Skeletal muscle satellite cell (primary cell): ENCODE measurements at regions not wholly inside any gene's neighbourhood (a gene's known extent, or its start where the extent isn't known, plus 50 kb on each side); places are given as distances from the start of the nearest gene placed in this dataset.
"Not testable (repeated sequence)": the region's sequence is repeated elsewhere in the genome, so short reads cannot be mapped to it uniquely, and the experiment has no call there.

ENCODE experiments used
- H3K27me3 ChIP-seq: 2 replicates; pipeline ENCODE4 v1.7.0; 2013; ENCODE audit warnings: low read length; ENCODE audit not compliant: control insufficient read depth, insufficient read depth
- H3K36me3 ChIP-seq: 2 replicates; pipeline ENCODE4 v1.7.0; 2013; ENCODE audit warnings: mild to moderate bottlenecking, control low read depth, low read length; ENCODE audit not compliant: insufficient read depth
- H3K4me1 ChIP-seq: 2 replicates; pipeline ENCODE4 v1.7.0; 2013; ENCODE audit warnings: low read length; ENCODE audit not compliant: control insufficient read depth, insufficient read depth
- H3K4me2 ChIP-seq: 2 replicates; pipeline ENCODE4 v1.7.0; 2013; ENCODE audit warnings: mild to moderate bottlenecking, low read length
- H3K4me3 ChIP-seq: 2 replicates; pipeline ENCODE4 v1.7.0; 2013; ENCODE audit warnings: low read length
- H3K9ac ChIP-seq: 2 replicates; pipeline ENCODE4 v1.7.0; 2013; ENCODE audit warnings: mild to moderate bottlenecking, low read depth, low read length, moderate library complexity
- H3K9me3 ChIP-seq: replicated peaks from 2 replicates; pipeline ENCODE4 v1.7.0; 2013; ENCODE audit warnings: mild to moderate bottlenecking, control low read depth, low read length

DNA sequence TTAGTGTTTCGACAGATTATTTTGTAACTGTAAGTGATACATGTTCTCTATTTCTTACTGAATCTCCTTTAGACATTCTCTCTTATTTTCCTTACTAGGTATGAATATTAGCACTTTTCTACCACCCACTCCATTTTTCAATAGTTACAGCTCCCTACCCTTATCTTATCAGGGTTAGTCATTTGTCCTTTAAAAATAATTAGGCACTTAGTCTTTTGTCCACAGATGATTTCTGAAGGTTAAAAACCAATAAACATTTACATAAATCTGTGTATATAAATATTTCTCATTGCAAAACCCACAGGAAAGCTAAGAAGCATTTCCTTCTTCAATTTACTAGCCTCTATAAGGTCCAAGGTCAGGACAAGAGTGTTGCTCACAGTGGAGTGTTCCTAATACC, 624.1 kb upstream of the MIR17HG start:
- H3K9ac ChIP-seq = no peak overlapping the region
- H3K27me3 ChIP-seq = no peaks in the 10 kb centered on the region

DNA sequence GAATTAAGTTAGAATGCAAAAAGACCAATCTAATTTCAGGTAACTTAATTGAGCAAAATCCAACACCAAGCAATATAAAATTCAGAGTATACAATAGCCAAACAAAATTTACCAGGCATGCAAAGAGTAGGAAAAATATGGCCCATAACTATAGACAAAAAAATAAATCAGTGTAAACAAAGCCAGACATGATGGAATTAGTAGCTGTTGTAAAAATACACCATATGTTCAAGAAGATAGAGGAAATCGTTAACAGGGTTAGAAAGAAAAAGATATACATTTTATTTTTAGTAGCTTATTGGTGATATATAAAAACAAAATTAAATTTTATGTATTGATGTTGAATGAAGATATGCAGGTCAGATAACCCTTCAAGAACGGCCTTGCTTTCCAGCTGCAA, 621.1 kb upstream of the MIR17HG start:
- H3K9ac ChIP-seq = no peak overlapping the region
- no peaks in the 10 kb centered on the region for H3K27me3 ChIP-seq
- H3K36me3 ChIP-seq = no peaks in the 10 kb centered on the region
- H3K9me3 ChIP-seq = no peaks in the 10 kb centered on the region
- H3K4me3 ChIP-seq = no peak overlapping the region
- H3K4me1 ChIP-seq = no peaks in the 10 kb centered on the region
- H3K4me2 ChIP-seq = no peak overlapping the region

More for the DNA sequence above, 624.1 kb upstream of the MIR17HG start:
- no peaks in the 10 kb centered on the region for H3K9me3 ChIP-seq
- no peak overlapping the region for H3K4me3 ChIP-seq
- no peaks in the 10 kb centered on the region for H3K36me3 ChIP-seq
- H3K4me1 ChIP-seq = no peaks in the 10 kb centered on the region
- H3K4me2 ChIP-seq = no peak overlapping the region

DNA sequence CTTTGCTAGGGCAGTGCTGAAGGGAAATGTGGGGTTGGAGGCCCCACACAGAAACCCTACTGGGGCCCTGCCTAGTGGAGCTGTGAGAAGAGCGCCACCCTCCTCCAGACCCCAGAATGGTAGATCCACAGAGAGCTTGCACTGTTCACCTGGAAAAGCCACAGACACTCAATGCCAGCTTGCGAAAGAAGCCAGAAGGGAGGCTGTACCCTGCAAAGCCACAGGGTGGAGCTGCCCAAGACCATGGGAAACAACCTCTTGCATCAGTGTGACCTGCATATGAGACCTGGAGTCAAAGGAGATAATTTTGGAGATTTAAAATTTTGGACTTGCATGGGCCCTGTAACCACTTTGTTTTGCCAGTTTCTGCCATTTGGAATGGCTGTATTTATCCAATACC, 615.4 kb upstream of the MIR17HG start:
- Histone ChIP-seq H3K4me1 (no peaks in the 10 kb centered on the region), H3K4me2 (no peak overlapping the region), H3K4me3 (no peak overlapping the region), H3K36me3 (no peaks in the 10 kb centered on the region), H3K9me3 (no peaks in the 10 kb centered on the region), H3K9ac (no peak overlapping the region), H3K27me3 (no peaks in the 10 kb centered on the region)

DNA sequence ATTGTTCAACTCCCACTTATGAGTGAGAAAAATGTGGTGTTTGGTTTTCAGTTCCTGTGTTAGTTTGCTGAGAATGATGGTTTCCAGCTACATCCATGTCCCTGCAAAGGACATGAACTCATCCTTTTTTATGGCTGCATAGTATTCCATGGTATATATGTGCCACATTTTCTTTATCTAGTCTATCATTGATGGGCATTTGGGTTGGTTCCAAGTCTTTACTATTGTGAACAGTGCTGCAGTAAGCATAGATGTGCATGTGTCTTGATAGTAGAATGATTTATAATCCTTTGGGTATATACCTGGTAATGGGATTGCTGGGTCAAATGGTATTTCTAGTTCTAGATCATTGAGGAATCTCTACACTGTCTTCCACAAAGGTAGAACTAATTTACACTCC, 613.0 kb upstream of the MIR17HG start:
- not testable (repeated sequence) for H3K9ac ChIP-seq

DNA sequence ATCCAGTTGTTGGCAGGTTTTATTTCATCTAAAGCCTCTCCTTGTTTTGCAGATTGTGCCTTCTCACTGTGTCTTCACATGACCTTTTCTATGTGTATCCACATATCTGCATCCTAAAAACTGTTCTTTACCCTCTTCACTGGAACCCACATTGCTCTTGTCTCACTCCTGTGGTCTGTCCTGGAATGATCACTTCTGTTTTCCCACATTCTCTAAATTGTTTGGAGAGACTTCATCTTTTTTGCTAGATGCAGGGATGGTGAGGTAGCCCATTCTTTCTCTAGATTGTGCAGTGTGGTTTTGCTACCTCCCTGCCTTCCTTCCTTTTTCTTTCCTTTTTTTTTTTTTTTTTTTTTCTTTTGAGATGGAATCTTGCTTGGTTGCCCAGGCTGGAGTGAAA, 608.6 kb upstream of the MIR17HG start:
- no peaks in the 10 kb centered on the region for H3K36me3 ChIP-seq
- no peaks in the 10 kb centered on the region for H3K27me3 ChIP-seq
- no peaks in the 10 kb centered on the region for H3K9me3 ChIP-seq
- no peak overlapping the region for H3K9ac ChIP-seq
- H3K4me1 ChIP-seq = no peaks in the 10 kb centered on the region
- no peak overlapping the region for H3K4me2 ChIP-seq
- H3K4me3 ChIP-seq = no peak overlapping the region

More for the DNA sequence above, 613.0 kb upstream of the MIR17HG start:
- H3K27me3 ChIP-seq, H3K4me1 ChIP-seq, H3K4me3 ChIP-seq, H3K4me2 ChIP-seq, H3K36me3 ChIP-seq, H3K9me3 ChIP-seq: not testable (repeated sequence)

DNA sequence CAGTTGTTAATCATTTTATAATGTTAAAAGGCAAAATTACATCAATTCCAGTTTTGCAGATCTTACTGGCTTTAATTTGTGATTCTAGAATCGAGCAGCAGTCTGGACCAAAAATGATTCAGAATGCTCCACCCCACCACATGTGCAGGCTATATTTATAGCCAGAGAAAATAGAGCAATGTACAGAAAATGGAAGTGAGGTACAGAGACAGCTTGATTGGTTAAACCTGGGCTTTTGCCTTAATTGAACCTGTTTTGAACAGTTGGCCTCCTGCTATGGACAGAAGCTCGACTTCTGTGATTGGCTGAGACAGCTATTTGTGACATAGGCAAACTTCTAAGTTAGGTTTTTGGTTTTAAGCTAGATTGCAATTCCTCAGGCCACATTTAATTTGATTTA, 607.4 kb upstream of the MIR17HG start:
- Histone ChIP-seq H3K36me3 (no peaks in the 10 kb centered on the region), H3K4me2 (no peak overlapping the region), H3K4me3 (no peak overlapping the region), H3K9ac (no peak overlapping the region), H3K4me1 (no peaks in the 10 kb centered on the region), H3K27me3 (no peaks in the 10 kb centered on the region), H3K9me3 (no peaks in the 10 kb centered on the region)

DNA sequence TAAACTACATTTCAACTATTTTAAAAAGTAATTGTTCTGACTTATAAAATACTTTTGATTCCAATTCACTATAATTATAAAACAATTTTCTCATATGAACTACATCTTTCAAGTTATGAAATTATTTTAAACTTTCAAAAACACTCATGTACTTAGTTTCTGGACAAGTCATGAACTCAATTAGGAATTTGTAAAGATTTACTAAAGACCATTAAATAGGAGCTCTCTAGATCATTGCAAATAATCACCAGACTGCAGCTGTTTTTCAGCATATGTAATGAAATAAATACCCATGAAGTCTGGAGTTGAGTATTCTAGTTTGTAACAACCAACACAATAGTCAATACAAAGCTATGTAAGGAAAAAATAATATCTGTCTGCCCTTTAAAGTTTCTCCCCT, 605.1 kb upstream of the MIR17HG start:
- H3K4me1 ChIP-seq = no peaks in the 10 kb centered on the region
- H3K9me3 ChIP-seq = no peaks in the 10 kb centered on the region
- no peak overlapping the region for H3K4me3 ChIP-seq

DNA sequence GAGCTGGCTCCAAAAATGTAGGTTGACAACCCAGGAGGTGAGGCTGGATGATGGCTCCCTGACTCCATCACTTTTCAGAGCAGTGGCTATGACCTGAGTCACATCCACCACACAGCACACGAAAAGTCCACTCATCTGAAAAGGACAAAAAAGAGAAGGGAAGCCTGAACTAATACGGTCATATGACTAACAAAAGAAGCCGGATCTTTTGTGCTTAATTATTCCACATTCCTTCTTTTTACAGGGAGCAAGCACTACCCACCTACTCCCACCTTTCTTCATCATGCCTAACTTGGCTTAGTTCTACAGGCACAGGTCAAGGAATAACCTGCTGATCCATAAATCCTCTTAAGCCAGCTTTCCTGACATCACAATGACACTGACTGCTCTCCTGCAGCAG, 601.3 kb upstream of the MIR17HG start:
- Histone ChIP-seq H3K9ac (no peak overlapping the region), H3K4me1 (no peaks in the 10 kb centered on the region), H3K4me2 (no peak overlapping the region), H3K4me3 (no peak overlapping the region), H3K27me3 (no peaks in the 10 kb centered on the region), H3K36me3 (no peaks in the 10 kb centered on the region), H3K9me3 (no peaks in the 10 kb centered on the region)

More for the DNA sequence above, 605.1 kb upstream of the MIR17HG start:
- Histone ChIP-seq H3K27me3 (no peaks in the 10 kb centered on the region), H3K9ac (no peak overlapping the region), H3K36me3 (no peaks in the 10 kb centered on the region), H3K4me2 (no peak overlapping the region)

DNA sequence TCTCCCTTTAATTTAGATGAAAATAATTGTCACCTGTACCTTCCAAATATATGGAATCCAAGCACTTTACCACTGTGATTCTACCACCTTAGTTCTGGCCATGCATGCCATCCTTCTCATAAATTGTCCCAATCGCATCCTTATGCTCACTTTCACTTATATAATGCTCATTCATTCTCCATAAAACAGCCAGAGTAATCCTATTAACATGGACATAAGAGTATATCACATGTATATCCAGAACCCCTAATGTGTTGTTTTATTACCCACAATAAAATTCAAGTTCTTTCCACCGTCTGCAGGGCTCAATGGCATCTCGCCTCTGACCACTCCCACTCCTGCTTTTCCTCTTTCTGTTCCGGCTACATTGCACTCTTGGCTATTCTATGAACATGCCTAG, 597.5 kb upstream of the MIR17HG start:
- H3K4me3 ChIP-seq = no peak overlapping the region
- no peaks in the 10 kb centered on the region for H3K36me3 ChIP-seq
- H3K4me2 ChIP-seq = no peak overlapping the region

DNA sequence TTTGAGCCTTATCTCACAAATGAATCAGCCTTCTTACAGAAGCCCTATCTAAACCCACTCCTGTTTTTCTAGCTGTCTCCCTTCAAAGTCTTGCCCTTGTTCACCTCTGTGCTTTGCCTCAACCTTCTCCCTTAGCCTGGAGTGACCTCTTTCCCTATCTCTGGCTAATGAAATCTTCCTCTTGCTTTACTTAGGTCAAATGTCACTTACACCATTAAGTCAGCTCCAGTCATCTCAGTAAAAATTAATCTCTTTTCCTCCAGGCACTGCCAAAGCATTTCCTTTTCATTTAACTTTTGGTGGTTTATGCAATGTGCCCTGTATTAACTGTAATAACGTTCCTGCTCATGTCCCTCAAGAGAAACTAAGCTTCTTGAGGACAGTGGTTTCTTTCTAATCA, 596.5 kb upstream of the MIR17HG start:
- Histone ChIP-seq H3K9me3 (no peaks in the 10 kb centered on the region), H3K4me1 (no peaks in the 10 kb centered on the region), H3K9ac (no peak overlapping the region), H3K4me3 (no peak overlapping the region), H3K4me2 (no peak overlapping the region), H3K36me3 (no peaks in the 10 kb centered on the region), H3K27me3 (no peaks in the 10 kb centered on the region)

More for the DNA sequence above, 597.5 kb upstream of the MIR17HG start:
- H3K27me3 ChIP-seq = no peaks in the 10 kb centered on the region
- H3K9ac ChIP-seq = no peak overlapping the region
- no peaks in the 10 kb centered on the region for H3K4me1 ChIP-seq
- H3K9me3 ChIP-seq = no peaks in the 10 kb centered on the region

DNA sequence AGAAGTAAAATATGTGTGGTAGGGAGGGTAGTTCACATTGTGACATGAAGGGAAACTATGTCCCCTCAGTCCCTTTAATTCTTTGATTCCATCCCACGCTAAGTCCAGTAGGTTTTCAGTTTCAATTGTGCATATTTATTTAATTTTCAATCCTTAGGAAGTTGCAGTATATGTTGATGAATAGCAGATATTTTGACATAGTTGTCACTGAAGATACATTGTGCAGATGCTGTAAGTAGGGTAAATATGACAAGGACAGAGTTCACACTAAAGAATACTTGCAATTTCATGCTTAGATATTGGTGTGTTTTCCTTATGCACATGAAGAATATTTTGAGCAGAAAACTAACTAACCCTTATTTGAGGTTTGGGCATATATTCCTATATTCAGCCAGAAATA, 595.4 kb upstream of the MIR17HG start:
- H3K9ac ChIP-seq = no peak overlapping the region
- no peaks in the 10 kb centered on the region for H3K4me1 ChIP-seq

DNA sequence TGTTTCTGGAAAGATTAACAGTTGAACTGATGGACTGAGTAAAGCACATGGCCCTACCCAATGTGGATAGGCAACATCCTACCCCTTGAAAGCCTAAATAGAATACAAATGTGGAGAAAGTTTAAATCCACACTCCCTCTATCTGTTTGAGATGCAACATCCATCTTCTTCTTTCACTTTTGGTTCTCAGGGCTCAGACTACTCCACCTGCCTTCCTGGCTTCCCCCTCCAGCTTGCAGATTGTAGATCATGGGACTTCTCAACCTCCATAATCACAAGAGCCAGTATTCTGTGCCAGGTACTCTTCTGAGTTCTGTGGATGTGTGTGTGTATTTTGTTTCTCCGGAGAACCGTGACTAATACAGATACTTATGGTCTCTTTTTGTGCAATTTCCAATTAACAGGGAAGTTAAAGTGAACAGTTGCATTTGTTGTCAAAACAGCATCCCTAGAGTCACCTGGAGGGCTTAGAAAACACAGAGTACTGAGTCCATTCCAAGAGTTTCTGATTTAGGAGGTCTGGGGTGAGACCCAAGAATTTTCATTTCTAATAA, 590.3 kb upstream of the MIR17HG start:
- H3K9ac ChIP-seq = no peak overlapping the region
- H3K4me1 ChIP-seq = no peaks in the 10 kb centered on the region
- H3K27me3 ChIP-seq = no peaks in the 10 kb centered on the region
- peak overlapping the region; percentile 53 for H3K4me2 ChIP-seq
- no peaks in the 10 kb centered on the region for H3K36me3 ChIP-seq
- H3K4me3 ChIP-seq = peak overlapping the region; percentile 24
- no peaks in the 10 kb centered on the region for H3K9me3 ChIP-seq

More for the DNA sequence above, 595.4 kb upstream of the MIR17HG start:
- no peaks in the 10 kb centered on the region for H3K36me3 ChIP-seq
- no peak overlapping the region for H3K4me3 ChIP-seq
- no peak overlapping the region for H3K4me2 ChIP-seq
- H3K9me3 ChIP-seq = no peaks in the 10 kb centered on the region
- no peaks in the 10 kb centered on the region for H3K27me3 ChIP-seq
